ENCODE measurements at regions not wholly inside any gene's neighbourhood (a gene's known extent, or its start where the extent isn't known, plus 50 kb on each side); places are given as distances from the start of the nearest gene placed in this dataset.

DNA sequence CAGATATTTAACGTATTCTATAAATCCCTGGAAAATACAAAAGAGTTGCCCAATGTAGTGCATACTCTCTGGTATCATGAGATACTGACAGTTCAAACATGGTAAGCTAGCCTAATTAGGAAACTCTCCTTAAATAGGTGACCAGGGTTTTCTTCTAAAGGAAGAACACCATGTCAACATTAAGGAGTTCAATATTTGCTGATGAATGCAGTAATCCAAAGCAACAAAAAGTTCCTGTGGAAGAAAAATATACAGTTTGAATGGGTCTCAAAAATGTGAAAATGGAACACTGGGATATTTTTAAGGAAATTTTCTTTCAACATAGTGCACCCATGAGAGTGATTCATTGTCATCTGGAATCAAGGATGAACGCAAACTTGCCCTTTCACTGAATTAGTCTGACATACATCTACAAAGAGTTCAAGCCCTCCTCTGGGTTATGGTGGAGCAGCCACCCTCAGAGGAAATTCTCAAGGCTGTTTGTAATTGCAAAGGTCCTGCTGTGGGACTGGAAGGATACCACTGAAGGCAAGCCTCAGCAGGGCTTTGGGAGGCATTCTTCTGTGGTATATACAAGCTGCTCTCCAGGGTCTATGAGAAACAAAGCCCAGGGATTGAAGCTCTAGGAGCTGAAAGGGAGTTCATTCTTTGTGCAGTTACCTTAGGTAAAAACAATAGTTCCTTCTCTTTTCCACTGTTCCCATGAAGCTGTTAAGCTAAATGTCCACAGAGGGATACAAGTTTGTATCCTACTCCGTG is 700.3 kb downstream of the TUSC7 start:
- no peaks in the 10 kb centered on the region for H3K9me3 ChIP-seq
- DNase-seq (no peak), ATAC-seq (no peak)
- H3K27me3 ChIP-seq (ENCODE audit: insufficient read depth in 3 of 3, low read length in 2 of 3) = no peaks in the 10 kb centered on the region
- 82 to 88% (median 85%) methylated on average over 3 of the region's 3 CpGs for WGBS, 3 donors
- H3K27ac ChIP-seq = no peak overlapping the region
- no peak overlapping the region for H3K4me3 ChIP-seq
- H3K4me1 ChIP-seq = no peaks in the 10 kb centered on the region
- TF ChIP-seq, protein P1, sequence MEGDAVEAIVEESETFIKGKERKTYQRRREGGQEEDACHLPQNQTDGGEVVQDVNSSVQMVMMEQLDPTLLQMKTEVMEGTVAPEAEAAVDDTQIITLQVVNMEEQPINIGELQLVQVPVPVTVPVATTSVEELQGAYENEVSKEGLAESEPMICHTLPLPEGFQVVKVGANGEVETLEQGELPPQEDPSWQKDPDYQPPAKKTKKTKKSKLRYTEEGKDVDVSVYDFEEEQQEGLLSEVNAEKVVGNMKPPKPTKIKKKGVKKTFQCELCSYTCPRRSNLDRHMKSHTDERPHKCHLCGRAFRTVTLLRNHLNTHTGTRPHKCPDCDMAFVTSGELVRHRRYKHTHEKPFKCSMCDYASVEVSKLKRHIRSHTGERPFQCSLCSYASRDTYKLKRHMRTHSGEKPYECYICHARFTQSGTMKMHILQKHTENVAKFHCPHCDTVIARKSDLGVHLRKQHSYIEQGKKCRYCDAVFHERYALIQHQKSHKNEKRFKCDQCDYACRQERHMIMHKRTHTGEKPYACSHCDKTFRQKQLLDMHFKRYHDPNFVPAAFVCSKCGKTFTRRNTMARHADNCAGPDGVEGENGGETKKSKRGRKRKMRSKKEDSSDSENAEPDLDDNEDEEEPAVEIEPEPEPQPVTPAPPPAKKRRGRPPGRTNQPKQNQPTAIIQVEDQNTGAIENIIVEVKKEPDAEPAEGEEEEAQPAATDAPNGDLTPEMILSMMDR (IDR thresholded peaks at IDR 0.05) = no peak
- no peaks in the 10 kb centered on the region for H3K36me3 ChIP-seq (ENCODE audit: insufficient read depth in 1 of 2, low read depth in 1 of 2)
- intact Hi-C loops (cut with DNase I) = no loop called here

DNA sequence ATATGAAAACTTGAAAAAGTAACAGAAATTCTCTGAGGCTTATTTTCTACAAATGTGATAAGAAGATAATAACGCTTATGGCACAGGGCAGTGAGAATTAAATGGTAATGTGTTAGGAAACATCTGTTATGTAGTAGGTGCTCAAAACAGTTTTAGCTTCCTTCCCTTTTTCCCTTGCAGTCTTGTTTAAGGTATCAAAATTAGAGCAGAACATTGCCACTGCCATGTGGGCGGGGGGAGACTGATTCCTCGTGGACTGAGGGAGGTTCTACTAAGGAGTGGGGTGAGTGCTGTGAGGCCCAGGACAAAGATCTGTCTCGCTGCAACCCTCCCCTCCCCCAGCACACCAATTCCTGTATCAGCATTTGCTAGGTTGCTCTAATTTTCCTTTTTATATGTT is 702.4 kb downstream of the TUSC7 start:
- Histone ChIP-seq H3K27ac (no peak overlapping the region), H3K9me3 (no peaks in the 10 kb centered on the region), H3K27me3 (ENCODE audit: insufficient read depth in 3 of 3, low read length in 2 of 3) (no peaks in the 10 kb centered on the region), H3K4me3 (no peak overlapping the region), H3K4me1 (no peaks in the 10 kb centered on the region), H3K36me3 (ENCODE audit: insufficient read depth in 1 of 2, low read depth in 1 of 2) (no peaks in the 10 kb centered on the region)
- intact Hi-C loops (cut with DNase I) = no loop called here
- TF ChIP-seq, protein P1 (IDR thresholded peaks at IDR 0.05) = no peak
- ATAC-seq (no peak), DNase-seq (no peak)
- 40 to 54% (median 42%) methylated on average over 4 of the region's 4 CpGs for WGBS, 3 donors

DNA sequence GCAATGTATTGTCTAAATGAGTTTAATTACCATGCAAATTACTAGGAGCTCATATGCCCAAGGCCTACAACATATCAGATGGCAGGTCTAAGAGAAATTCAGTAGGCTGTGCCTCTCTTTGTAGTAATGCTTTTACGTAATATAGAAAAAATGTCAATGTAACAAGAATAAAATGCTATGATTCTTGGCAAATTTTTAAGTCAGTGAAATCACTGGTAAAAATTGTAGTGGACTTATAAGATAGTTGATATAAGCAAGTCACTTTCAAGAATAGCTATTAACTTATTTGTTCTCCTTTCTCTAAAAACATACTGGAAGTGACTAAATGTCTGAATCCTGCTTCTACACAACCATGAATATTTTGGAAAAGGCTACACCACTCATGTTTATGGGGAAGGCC is 707.8 kb downstream of the TUSC7 start:
- Histone ChIP-seq H3K27me3 (ENCODE audit: insufficient read depth in 3 of 3, low read length in 2 of 3) (no peaks in the 10 kb centered on the region), H3K27ac (no peak overlapping the region), H3K4me3 (no peak overlapping the region), H3K9me3 (no peaks in the 10 kb centered on the region), H3K4me1 (no peaks in the 10 kb centered on the region), H3K36me3 (ENCODE audit: insufficient read depth in 1 of 2, low read depth in 1 of 2) (no peaks in the 10 kb centered on the region)
- TF ChIP-seq, protein P1 (IDR thresholded peaks at IDR 0.05) = no peak
- intact Hi-C loops (cut with DNase I) = no loop called here
- no peak for DNase-seq
- ATAC-seq = no peak
- WGBS, 3 donors = 83 to 87% (median 85%) methylated on average over 1 of the region's 1 CpG

DNA sequence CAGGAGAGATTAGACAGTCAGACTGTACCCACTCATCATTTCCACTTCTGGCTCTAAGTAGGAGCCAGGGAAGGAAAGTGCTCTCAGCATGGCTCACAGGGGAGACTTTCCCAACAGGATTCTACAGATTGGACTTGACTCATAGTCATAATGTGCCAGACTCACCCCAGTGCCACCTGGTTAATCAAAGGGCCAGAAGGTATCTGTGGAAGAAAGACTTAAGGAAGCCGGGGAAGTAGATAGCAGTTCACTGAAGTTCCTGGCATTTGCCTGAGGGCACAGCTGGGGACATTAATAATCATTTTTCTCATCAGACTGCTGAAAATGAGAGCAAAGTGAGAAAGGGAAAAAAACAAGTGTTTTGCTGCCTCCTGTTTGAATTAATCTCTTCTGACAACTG is 717.5 kb downstream of the TUSC7 start:
- no peak overlapping the region for H3K4me3 ChIP-seq
- H3K36me3 ChIP-seq (ENCODE audit: insufficient read depth in 1 of 2, low read depth in 1 of 2) = no peaks in the 10 kb centered on the region
- ATAC-seq (no peak), DNase-seq (no peak)
- TF ChIP-seq, protein P1 (IDR thresholded peaks at IDR 0.05) = no peak
- 64 to 78% (median 74%) methylated on average over 1 of the region's 1 CpG for WGBS, 3 donors
- no peak overlapping the region for H3K27ac ChIP-seq
- intact Hi-C loops (cut with DNase I) = no loop called here
- H3K4me1 ChIP-seq = no peaks in the 10 kb centered on the region
- H3K9me3 ChIP-seq = no peaks in the 10 kb centered on the region
- peaks cover 0 to 3% (median 0%) of the 10 kb centered on the region in 3 donors for H3K27me3 ChIP-seq (ENCODE audit: insufficient read depth in 3 of 3, low read length in 2 of 3)

DNA sequence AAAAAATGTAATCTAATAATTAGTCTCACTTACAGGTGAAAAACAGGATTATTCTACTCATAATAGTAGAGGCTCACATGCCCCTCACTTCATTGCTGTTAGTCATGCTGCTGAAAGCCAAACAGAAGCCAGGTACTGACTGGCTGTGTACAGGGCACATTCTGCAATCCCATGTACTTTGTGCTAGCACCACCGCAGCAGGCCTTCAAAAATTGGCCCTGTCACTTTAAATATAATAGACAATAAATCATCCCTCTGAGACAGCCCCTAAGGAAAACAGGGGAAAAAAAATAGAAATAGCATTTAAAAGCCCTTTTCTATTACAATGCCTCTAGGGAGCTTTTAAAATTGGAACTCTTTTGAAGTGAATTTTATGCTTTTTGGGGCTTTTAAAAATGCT is 723.8 kb downstream of the TUSC7 start:
- no peak for DNase-seq
- TF ChIP-seq, protein P1 (IDR thresholded peaks at IDR 0.05) = no peak
- H3K4me1 ChIP-seq = no peaks in the 10 kb centered on the region

More for the DNA sequence above, 723.8 kb downstream of the TUSC7 start:
- no peak for ATAC-seq
- H3K36me3 ChIP-seq (ENCODE audit: insufficient read depth in 1 of 2, low read depth in 1 of 2) = no peaks in the 10 kb centered on the region
- intact Hi-C loops (cut with DNase I) = no loop called here
- H3K27me3 ChIP-seq (ENCODE audit: insufficient read depth in 3 of 3, low read length in 2 of 3) = peaks cover 0 to 3% (median 0%) of the 10 kb centered on the region in 3 donors
- 31 to 45% (median 32%) methylated on average over 1 of the region's 1 CpG for WGBS, 3 donors
- H3K4me3 ChIP-seq = no peak overlapping the region
- no peak overlapping the region for H3K27ac ChIP-seq
- no peaks in the 10 kb centered on the region for H3K9me3 ChIP-seq
